Neural cell (in vitro differentiated cells): ENCODE measurements at regions not wholly inside any gene's neighbourhood (a gene's known extent, or its start where the extent isn't known, plus 50 kb on each side); places are given as distances from the start of the nearest gene placed in this dataset.

Experiments used
- H2AFZ ChIP-seq: fragments of 200-600, 300-800 bp; sonication (generic), shearing (Covaris generic); 2 replicates; pipeline ENCODE4 v1.6.0; 2014; ENCODE audit warnings: low read depth, mild to moderate bottlenecking, antibody characterized with exemption, low read length, moderate library complexity
- H3F3A ChIP-seq: fragments of 200-600 bp; shearing (Covaris generic); 2 replicates; pipeline ENCODE4 v1.6.1; 2016; ENCODE audit warnings: mild to moderate bottlenecking, moderate library complexity, mixed read lengths, antibody characterized with exemption, low read length; ENCODE audit not compliant: insufficient read depth, poor library complexity, severe bottlenecking
- H3K27ac ChIP-seq: fragments of 200-600, 300-800 bp; sonication (generic), shearing (Covaris generic); 2 replicates; pipeline ENCODE4 v1.5.1; 2014; ENCODE audit warnings: mild to moderate bottlenecking, low read length, moderate library complexity
- H3K27me3 ChIP-seq: fragments of 300-800, 200-600 bp; sonication (generic), shearing (Covaris generic); 2 replicates; pipeline ENCODE4 v1.6.0; 2014; ENCODE audit warnings: mild to moderate bottlenecking, low read depth, low read length, moderate library complexity; ENCODE audit not compliant: insufficient read depth
- H3K36me3 ChIP-seq: fragments of 300-800, 200-600 bp; sonication (generic), shearing (Covaris generic); 2 replicates; pipeline ENCODE4 v1.5.1; 2014; ENCODE audit warnings: mild to moderate bottlenecking, antibody characterized with exemption, low read length, moderate library complexity; ENCODE audit not compliant: insufficient read depth
- H3K4me2 ChIP-seq: fragments of 300-800, 200-600 bp; sonication (generic), shearing (Covaris generic); 2 replicates; pipeline ENCODE4 v1.6.0; 2014; ENCODE audit warnings: mild to moderate bottlenecking, low read length
- H3K4me3 ChIP-seq: fragments of 300-800, 200-600 bp; sonication (generic), shearing (Covaris generic); 2 replicates; pipeline ENCODE4 v1.5.1; 2014; ENCODE audit warnings: mild to moderate bottlenecking, low read length, moderate library complexity
- H3K79me2 ChIP-seq: fragments of 200-600 bp; shearing (Covaris generic); replicated peaks from 2 replicates; pipeline ENCODE4 v1.6.0; 2014; ENCODE audit warnings: mild to moderate bottlenecking, low read length, moderate library complexity; ENCODE audit not compliant: insufficient read depth
- H3K9ac ChIP-seq: fragments of 300-800, 200-600 bp; sonication (generic), shearing (Covaris generic); 2 replicates; pipeline ENCODE4 v1.6.1; 2016; ENCODE audit warnings: mild to moderate bottlenecking, low read length, mixed read lengths
- H3K9me2 ChIP-seq: fragments of 200-600 bp; shearing (Covaris generic); 2 replicates; pipeline ENCODE4 v1.6.1; 2016; ENCODE audit warnings: mild to moderate bottlenecking, low read length, mixed read lengths; ENCODE audit not compliant: insufficient read depth
- H3K9me3 ChIP-seq: fragments of 200-600, 300-800 bp; sonication (generic), shearing (Covaris generic); 2 replicates; pipeline ENCODE4 v1.6.1; 2016; ENCODE audit warnings: mild to moderate bottlenecking, mixed run types, low read length, moderate library complexity, mixed read lengths
- H4K20me1 ChIP-seq: fragments of 200-600 bp; shearing (Covaris generic); 2 replicates; pipeline ENCODE4 v1.6.1; 2016; ENCODE audit warnings: mild to moderate bottlenecking, mixed run types; ENCODE audit not compliant: insufficient read depth
- EP300 ChIP-seq: fragments of 450-650 bp; conservative IDR thresholded peaks from 2 replicates; pipeline ENCODE4 v1.6.1; 2014; ENCODE audit warnings: antibody characterized with exemption, mild to moderate bottlenecking, moderate library complexity; ENCODE audit not compliant: poor library complexity, severe bottlenecking
- EZH2 ChIP-seq: fragments of 200-600, 300-800 bp; shearing (Covaris generic), sonication (generic); IDR thresholded peaks from 2 replicates; pipeline ENCODE4 v1.6.1; 2014; ENCODE audit warnings: antibody characterized with exemption, low read length, borderline replicate concordance, mild to moderate bottlenecking; ENCODE audit not compliant: insufficient read depth, poor library complexity, severe bottlenecking
- MXI1 ChIP-seq: fragments of 450-650 bp; conservative IDR thresholded peaks from 2 replicates; pipeline ENCODE4 v1.6.1; 2014; ENCODE audit warnings: antibody characterized with exemption, mild to moderate bottlenecking; ENCODE audit not compliant: poor library complexity, severe bottlenecking
- POLR2AphosphoS5 ChIP-seq: IDR thresholded peaks from 2 replicates; pipeline ENCODE4 v1.6.1; 2012
- RAD21 ChIP-seq: fragments of 450-650 bp; conservative IDR thresholded peaks from 2 replicates; pipeline ENCODE4 v1.6.1; 2014; ENCODE audit warnings: antibody characterized with exemption, mild to moderate bottlenecking, moderate library complexity
- SMC3 ChIP-seq: fragments of 450-650 bp; conservative IDR thresholded peaks from 2 replicates; pipeline ENCODE4 v1.6.1; 2014; ENCODE audit warnings: antibody characterized with exemption, mild to moderate bottlenecking, moderate library complexity; ENCODE audit not compliant: poor library complexity
- TAF1 ChIP-seq: IDR thresholded peaks from 2 replicates; pipeline ENCODE4 v1.6.1; 2012; ENCODE audit warnings: low read depth
- TF ChIP-seq, protein P1 (sequence below): fragments of 450-650 bp; IDR thresholded peaks from 2 replicates; pipeline ENCODE4 v1.5.1; 2014; ENCODE audit warnings: antibody characterized with exemption, mild to moderate bottlenecking, moderate library complexity; ENCODE audit not compliant: poor library complexity, severe bottlenecking
- TF ChIP-seq, protein P2 (sequence below): IDR thresholded peaks from 2 replicates; pipeline ENCODE4 v1.6.1; 2012; ENCODE audit warnings: borderline replicate concordance

GRCh38 chr16:66099306-66099705, 267.2 kb upstream of the CDH5 start:
- H3K9me3 ChIP-seq, result no peaks in the 10 kb centered on the region
- TF ChIP-seq POLR2AphosphoS5 (no peak), TAF1 (no peak), RAD21 (no peak), EZH2 (no peak), SMC3 (no peak), MXI1 (no peak), EP300 (no peak)
- TF ChIP-seq, protein P1, sequence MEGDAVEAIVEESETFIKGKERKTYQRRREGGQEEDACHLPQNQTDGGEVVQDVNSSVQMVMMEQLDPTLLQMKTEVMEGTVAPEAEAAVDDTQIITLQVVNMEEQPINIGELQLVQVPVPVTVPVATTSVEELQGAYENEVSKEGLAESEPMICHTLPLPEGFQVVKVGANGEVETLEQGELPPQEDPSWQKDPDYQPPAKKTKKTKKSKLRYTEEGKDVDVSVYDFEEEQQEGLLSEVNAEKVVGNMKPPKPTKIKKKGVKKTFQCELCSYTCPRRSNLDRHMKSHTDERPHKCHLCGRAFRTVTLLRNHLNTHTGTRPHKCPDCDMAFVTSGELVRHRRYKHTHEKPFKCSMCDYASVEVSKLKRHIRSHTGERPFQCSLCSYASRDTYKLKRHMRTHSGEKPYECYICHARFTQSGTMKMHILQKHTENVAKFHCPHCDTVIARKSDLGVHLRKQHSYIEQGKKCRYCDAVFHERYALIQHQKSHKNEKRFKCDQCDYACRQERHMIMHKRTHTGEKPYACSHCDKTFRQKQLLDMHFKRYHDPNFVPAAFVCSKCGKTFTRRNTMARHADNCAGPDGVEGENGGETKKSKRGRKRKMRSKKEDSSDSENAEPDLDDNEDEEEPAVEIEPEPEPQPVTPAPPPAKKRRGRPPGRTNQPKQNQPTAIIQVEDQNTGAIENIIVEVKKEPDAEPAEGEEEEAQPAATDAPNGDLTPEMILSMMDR, result no peak
- TF ChIP-seq, protein P2, sequence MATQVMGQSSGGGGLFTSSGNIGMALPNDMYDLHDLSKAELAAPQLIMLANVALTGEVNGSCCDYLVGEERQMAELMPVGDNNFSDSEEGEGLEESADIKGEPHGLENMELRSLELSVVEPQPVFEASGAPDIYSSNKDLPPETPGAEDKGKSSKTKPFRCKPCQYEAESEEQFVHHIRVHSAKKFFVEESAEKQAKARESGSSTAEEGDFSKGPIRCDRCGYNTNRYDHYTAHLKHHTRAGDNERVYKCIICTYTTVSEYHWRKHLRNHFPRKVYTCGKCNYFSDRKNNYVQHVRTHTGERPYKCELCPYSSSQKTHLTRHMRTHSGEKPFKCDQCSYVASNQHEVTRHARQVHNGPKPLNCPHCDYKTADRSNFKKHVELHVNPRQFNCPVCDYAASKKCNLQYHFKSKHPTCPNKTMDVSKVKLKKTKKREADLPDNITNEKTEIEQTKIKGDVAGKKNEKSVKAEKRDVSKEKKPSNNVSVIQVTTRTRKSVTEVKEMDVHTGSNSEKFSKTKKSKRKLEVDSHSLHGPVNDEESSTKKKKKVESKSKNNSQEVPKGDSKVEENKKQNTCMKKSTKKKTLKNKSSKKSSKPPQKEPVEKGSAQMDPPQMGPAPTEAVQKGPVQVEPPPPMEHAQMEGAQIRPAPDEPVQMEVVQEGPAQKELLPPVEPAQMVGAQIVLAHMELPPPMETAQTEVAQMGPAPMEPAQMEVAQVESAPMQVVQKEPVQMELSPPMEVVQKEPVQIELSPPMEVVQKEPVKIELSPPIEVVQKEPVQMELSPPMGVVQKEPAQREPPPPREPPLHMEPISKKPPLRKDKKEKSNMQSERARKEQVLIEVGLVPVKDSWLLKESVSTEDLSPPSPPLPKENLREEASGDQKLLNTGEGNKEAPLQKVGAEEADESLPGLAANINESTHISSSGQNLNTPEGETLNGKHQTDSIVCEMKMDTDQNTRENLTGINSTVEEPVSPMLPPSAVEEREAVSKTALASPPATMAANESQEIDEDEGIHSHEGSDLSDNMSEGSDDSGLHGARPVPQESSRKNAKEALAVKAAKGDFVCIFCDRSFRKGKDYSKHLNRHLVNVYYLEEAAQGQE, result no peak
- no peaks in the 10 kb centered on the region for H3F3A ChIP-seq
- H3K4me3 ChIP-seq, result no peak overlapping the region
- no peaks in the 10 kb centered on the region for H3K9me2 ChIP-seq
- H3K4me2 ChIP-seq, result no peak overlapping the region
- no peaks in the 10 kb centered on the region for H3K27me3 ChIP-seq
- H2AFZ ChIP-seq, result no peak overlapping the region
- H3K27ac ChIP-seq, result no peak overlapping the region
- H3K79me2 ChIP-seq, result no peaks in the 10 kb centered on the region
- no peaks in the 10 kb centered on the region for H4K20me1 ChIP-seq
- H3K9ac ChIP-seq, result no peak overlapping the region
- H3K36me3 ChIP-seq, result no peaks in the 10 kb centered on the region

GRCh38 chr16:66097751-66098150, 268.7 kb upstream of the CDH5 start:
- no peak for TF ChIP-seq POLR2AphosphoS5
- TF ChIP-seq SMC3, result no peak
- TF ChIP-seq, protein P2, result no peak
- no peak for TF ChIP-seq EP300
- TF ChIP-seq, protein P1, result no peak
- TF ChIP-seq RAD21, result no peak
- TF ChIP-seq EZH2, result no peak
- no peak for TF ChIP-seq MXI1
- no peak for TF ChIP-seq TAF1
- Histone ChIP-seq H3K4me2 (no peak overlapping the region), H4K20me1 (no peaks in the 10 kb centered on the region), H3K9me2 (no peaks in the 10 kb centered on the region), H3K9ac (no peak overlapping the region), H3K27ac (no peak overlapping the region), H3K36me3 (no peaks in the 10 kb centered on the region), H2AFZ (no peak overlapping the region), H3K4me3 (no peak overlapping the region), H3K27me3 (no peaks in the 10 kb centered on the region), H3F3A (no peaks in the 10 kb centered on the region), H3K79me2 (no peaks in the 10 kb centered on the region), H3K9me3 (no peaks in the 10 kb centered on the region)
